ENCODE measurements at regions not wholly inside any gene's neighbourhood (a gene's known extent, or its start where the extent isn't known, plus 50 kb on each side); places are given as distances from the start of the nearest gene placed in this dataset.

- Histone ChIP-seq H3K27me3 (ENCODE audit: insufficient read depth, low read length) (peaks cover 8% of the 10 kb centered on the region; the same call in 1 of the 2 replicates), H3K9me3 (ENCODE audit: insufficient read depth, low read depth, low read length) (no peaks in the 10 kb centered on the region), H3K27ac (ENCODE audit: low read length) (no peak overlapping the region)
Observed at GRCh38 chr1:36597514-36597913, 114.8 kb upstream of the CSF3R start.

GRCh38 chr1:36595921-36596320 lies 113.2 kb upstream of the CSF3R start:
- Histone ChIP-seq H3K4me1 (ENCODE audit: insufficient read depth, low read length) (0 out of 2 replicates have a peak, but pooled peaks cover 2% of the 10 kb centered on the region), H3K27ac (ENCODE audit: low read length) (no peak overlapping the region), H3K27me3 (ENCODE audit: insufficient read depth, low read length) (peaks cover 8% of the 10 kb centered on the region; the same call in 1 of the 2 replicates), H3K4me3 (ENCODE audit: low read length) (no peak overlapping the region), H3K9me3 (ENCODE audit: insufficient read depth, low read depth, low read length) (no peaks in the 10 kb centered on the region), H3K9ac (ENCODE audit: low read depth, low read length) (no peak overlapping the region), H3K36me3 (ENCODE audit: insufficient read depth, low read depth, low read length) (no peaks in the 10 kb centered on the region)

More at GRCh38 chr1:36597514-36597913, 114.8 kb upstream of the CSF3R start:
- Histone ChIP-seq H3K36me3 (ENCODE audit: insufficient read depth, low read depth, low read length) (no peaks in the 10 kb centered on the region), H3K4me3 (ENCODE audit: low read length) (no peak overlapping the region), H3K9ac (ENCODE audit: low read depth, low read length) (no peak overlapping the region), H3K4me1 (ENCODE audit: insufficient read depth, low read length) (no peaks in the 10 kb centered on the region)

DNA sequence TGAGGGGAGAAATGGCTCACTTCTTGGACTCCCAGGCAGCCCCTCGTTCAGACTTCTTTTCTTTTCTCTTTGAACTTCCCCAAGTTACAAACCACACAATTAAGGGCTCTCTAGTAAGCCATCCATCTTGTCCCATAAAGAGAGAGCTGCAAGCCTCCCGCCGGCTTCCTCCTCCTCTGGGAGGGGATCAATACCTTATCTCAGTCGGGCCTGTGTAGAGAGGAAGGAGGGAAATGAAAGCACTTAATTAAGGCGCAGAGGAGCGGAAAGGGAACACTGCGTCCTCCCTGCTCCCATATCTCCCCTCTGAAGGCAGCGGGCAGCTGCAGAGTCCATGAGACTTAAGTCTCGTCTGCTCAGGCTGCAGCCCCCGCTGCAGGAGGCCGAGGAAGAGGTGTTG lies 112.6 kb upstream of the CSF3R start:
- Histone ChIP-seq H3K27me3 (ENCODE audit: insufficient read depth, low read length) (peaks cover 8% of the 10 kb centered on the region; the same call in 1 of the 2 replicates), H3K27ac (ENCODE audit: low read length) (no peak overlapping the region), H3K9me3 (ENCODE audit: insufficient read depth, low read depth, low read length) (no peaks in the 10 kb centered on the region), H3K9ac (ENCODE audit: low read depth, low read length) (no peak overlapping the region), H3K36me3 (ENCODE audit: insufficient read depth, low read depth, low read length) (no peaks in the 10 kb centered on the region), H3K4me3 (ENCODE audit: low read length) (no peak overlapping the region), H3K4me1 (ENCODE audit: insufficient read depth, low read length) (0 out of 2 replicates have a peak, but pooled peaks cover 3% of the 10 kb centered on the region)

GRCh38 chr1:36594023-36594422 lies 111.3 kb upstream of the CSF3R start:
- Histone ChIP-seq H3K27ac (ENCODE audit: low read length) (no peak overlapping the region), H3K4me3 (ENCODE audit: low read length) (no peak overlapping the region), H3K36me3 (ENCODE audit: insufficient read depth, low read depth, low read length) (no peaks in the 10 kb centered on the region), H3K4me1 (ENCODE audit: insufficient read depth, low read length) (0 out of 2 replicates have a peak, but pooled peaks cover 3% of the 10 kb centered on the region), H3K27me3 (ENCODE audit: insufficient read depth, low read length) (peaks cover 4% of the 10 kb centered on the region; the same call in 1 of the 2 replicates), H3K9me3 (ENCODE audit: insufficient read depth, low read depth, low read length) (no peaks in the 10 kb centered on the region), H3K9ac (ENCODE audit: low read depth, low read length) (no peak overlapping the region)

DNA sequence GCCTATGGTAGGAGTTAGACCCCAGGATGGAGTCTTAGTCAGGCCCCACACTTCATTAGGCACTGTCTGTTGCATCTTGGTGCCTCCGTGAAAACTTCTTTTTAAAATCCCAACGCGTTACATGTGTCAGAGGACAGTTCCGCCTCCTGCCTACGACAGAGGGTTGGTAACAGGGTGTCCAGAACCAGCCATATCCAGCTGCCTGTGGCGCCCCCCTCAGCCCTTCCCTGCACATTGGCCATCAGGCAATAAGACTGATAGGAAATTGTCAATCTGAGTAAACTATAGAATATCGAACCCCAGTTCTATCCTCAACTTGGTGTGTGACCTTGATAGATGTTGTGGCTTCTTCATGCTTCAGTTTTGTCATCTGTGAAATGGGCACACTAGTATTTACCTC lies 108.6 kb upstream of the CSF3R start:
- Histone ChIP-seq H3K9ac (ENCODE audit: low read depth, low read length) (0 out of 2 replicates have a peak overlapping the region, but pooled peaks have one; percentile 23), H3K9me3 (ENCODE audit: insufficient read depth, low read depth, low read length) (no peaks in the 10 kb centered on the region), H3K27ac (ENCODE audit: low read length) (no peak overlapping the region), H3K4me1 (ENCODE audit: insufficient read depth, low read length) (peaks cover 13% of the 10 kb centered on the region; the same call in 1 of the 2 replicates), H3K27me3 (ENCODE audit: insufficient read depth, low read length) (no peaks in the 10 kb centered on the region; the same call in 1 of the 2 replicates), H3K4me3 (ENCODE audit: low read length) (peak overlapping the region; percentile 50; the same call in 1 of the 2 replicates), H3K36me3 (ENCODE audit: insufficient read depth, low read depth, low read length) (no peaks in the 10 kb centered on the region)

DNA sequence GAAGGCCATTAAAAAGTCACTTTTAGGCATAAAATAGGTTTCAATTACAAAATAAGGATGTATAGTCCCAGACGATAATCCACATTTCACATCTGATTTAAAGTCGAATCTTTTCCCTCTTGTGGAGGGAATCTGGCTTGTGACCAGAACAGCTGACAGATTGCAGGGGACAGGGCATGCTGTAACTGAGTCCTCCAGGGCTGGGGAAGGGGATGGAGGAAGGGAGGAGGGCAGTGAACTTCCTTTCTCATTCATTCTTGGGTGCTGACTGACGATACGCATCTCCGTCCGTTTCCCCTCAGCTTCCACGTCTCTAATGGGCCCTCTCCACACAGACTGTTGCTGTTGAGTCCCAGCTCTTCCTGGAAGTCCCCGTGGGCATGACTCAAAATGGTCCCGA lies 108.1 kb upstream of the CSF3R start:
- peak overlapping the region; percentile 50; the same call in 1 of the 2 replicates for H3K4me3 ChIP-seq (ENCODE audit: low read length)
- H3K4me1 ChIP-seq (ENCODE audit: insufficient read depth, low read length), result peaks cover 16% of the 10 kb centered on the region; the same call in 1 of the 2 replicates
- H3K9me3 ChIP-seq (ENCODE audit: insufficient read depth, low read depth, low read length), result no peaks in the 10 kb centered on the region
- 0 out of 2 replicates have a peak overlapping the region, but pooled peaks have one; percentile 23 for H3K9ac ChIP-seq (ENCODE audit: low read depth, low read length)
- H3K27me3 ChIP-seq (ENCODE audit: insufficient read depth, low read length), result no peaks in the 10 kb centered on the region; the same call in 1 of the 2 replicates
- H3K36me3 ChIP-seq (ENCODE audit: insufficient read depth, low read depth, low read length), result no peaks in the 10 kb centered on the region
- H3K27ac ChIP-seq (ENCODE audit: low read length), result no peak overlapping the region

- H3K27ac ChIP-seq (ENCODE audit: low read length), result no peak overlapping the region
- peaks cover 18% of the 10 kb centered on the region; the same call in 1 of the 2 replicates for H3K4me1 ChIP-seq (ENCODE audit: insufficient read depth, low read length)
- no peak overlapping the region for H3K9ac ChIP-seq (ENCODE audit: low read depth, low read length)
- no peaks in the 10 kb centered on the region for H3K9me3 ChIP-seq (ENCODE audit: insufficient read depth, low read depth, low read length)
- no peaks in the 10 kb centered on the region for H3K36me3 ChIP-seq (ENCODE audit: insufficient read depth, low read depth, low read length)
- no peak overlapping the region for H3K4me3 ChIP-seq (ENCODE audit: low read length)
- H3K27me3 ChIP-seq (ENCODE audit: insufficient read depth, low read length), result no peaks in the 10 kb centered on the region; the same call in 1 of the 2 replicates
Observed at GRCh38 chr1:36590264-36590663, 107.6 kb upstream of the CSF3R start.

- H3K4me1 ChIP-seq (ENCODE audit: insufficient read depth, low read length), result peaks cover 23% of the 10 kb centered on the region; the same call in 1 of the 2 replicates
- no peak overlapping the region for H3K4me3 ChIP-seq (ENCODE audit: low read length)
- H3K27me3 ChIP-seq (ENCODE audit: insufficient read depth, low read length), result no peaks in the 10 kb centered on the region; the same call in 1 of the 2 replicates
- H3K36me3 ChIP-seq (ENCODE audit: insufficient read depth, low read depth, low read length), result no peaks in the 10 kb centered on the region
- no peak overlapping the region for H3K9ac ChIP-seq (ENCODE audit: low read depth, low read length)
- no peaks in the 10 kb centered on the region for H3K9me3 ChIP-seq (ENCODE audit: insufficient read depth, low read depth, low read length)
- H3K27ac ChIP-seq (ENCODE audit: low read length), result no peak overlapping the region
Observed at GRCh38 chr1:36588972-36589371, 106.3 kb upstream of the CSF3R start.

- Histone ChIP-seq H3K4me3 (ENCODE audit: low read length) (no peak overlapping the region; the same call in 1 of the 2 replicates), H3K9ac (ENCODE audit: low read depth, low read length) (no peak overlapping the region; the same call in 1 of the 2 replicates), H3K9me3 (ENCODE audit: insufficient read depth, low read depth, low read length) (no peaks in the 10 kb centered on the region), H3K36me3 (ENCODE audit: insufficient read depth, low read depth, low read length) (no peaks in the 10 kb centered on the region), H3K4me1 (ENCODE audit: insufficient read depth, low read length) (peaks cover 31% of the 10 kb centered on the region; the same call in 1 of the 2 replicates), H3K27me3 (ENCODE audit: insufficient read depth, low read length) (no peaks in the 10 kb centered on the region; the same call in 1 of the 2 replicates), H3K27ac (ENCODE audit: low read length) (no peak overlapping the region)
Observed at GRCh38 chr1:36585569-36586548, 103.1 kb upstream of the CSF3R start.

DNA sequence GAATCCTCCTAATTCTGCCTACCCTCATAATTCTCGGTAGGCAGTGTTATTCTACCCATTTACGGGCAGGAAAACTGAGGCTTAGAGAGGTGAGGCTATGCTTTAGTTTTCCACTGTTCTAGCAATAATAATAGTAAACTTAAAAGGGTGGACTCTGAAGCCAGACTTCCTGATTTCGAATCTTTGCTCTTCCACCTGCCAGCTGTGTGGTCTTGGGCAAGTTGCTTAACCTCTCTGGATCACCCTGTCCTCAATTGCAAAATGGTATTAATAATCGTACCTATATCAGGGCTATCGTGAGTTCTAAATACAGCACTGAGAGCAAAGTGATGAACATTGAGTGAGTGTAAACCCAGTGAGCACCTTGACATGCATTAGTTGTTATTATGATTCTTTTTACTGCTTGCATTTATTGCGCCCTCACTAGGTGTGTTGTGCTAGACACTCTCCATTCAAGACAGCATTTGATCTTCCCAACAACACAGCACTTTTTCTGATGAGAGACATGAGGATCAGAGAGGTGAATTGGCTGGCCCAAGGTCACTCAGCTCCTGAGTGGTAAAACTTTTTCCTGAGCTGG lies 102.3 kb upstream of the CSF3R start:
- peaks cover 37% of the 10 kb centered on the region; the same call in 1 of the 2 replicates for H3K4me1 ChIP-seq (ENCODE audit: insufficient read depth, low read length)
- no peaks in the 10 kb centered on the region for H3K36me3 ChIP-seq (ENCODE audit: insufficient read depth, low read depth, low read length)
- H3K27ac ChIP-seq (ENCODE audit: low read length), result no peak overlapping the region
- no peak overlapping the region for H3K9ac ChIP-seq (ENCODE audit: low read depth, low read length)
- H3K4me3 ChIP-seq (ENCODE audit: low read length), result no peak overlapping the region
- H3K27me3 ChIP-seq (ENCODE audit: insufficient read depth, low read length), result no peaks in the 10 kb centered on the region; the same call in 1 of the 2 replicates
- H3K9me3 ChIP-seq (ENCODE audit: insufficient read depth, low read depth, low read length), result no peaks in the 10 kb centered on the region

GRCh38 chr1:36583980-36584782 lies 101.5 kb upstream of the CSF3R start:
- Histone ChIP-seq H3K27ac (ENCODE audit: low read length) (no peak overlapping the region), H3K36me3 (ENCODE audit: insufficient read depth, low read depth, low read length) (no peaks in the 10 kb centered on the region), H3K9me3 (ENCODE audit: insufficient read depth, low read depth, low read length) (no peaks in the 10 kb centered on the region), H3K9ac (ENCODE audit: low read depth, low read length) (no peak overlapping the region), H3K27me3 (ENCODE audit: insufficient read depth, low read length) (no peaks in the 10 kb centered on the region; the same call in 1 of the 2 replicates), H3K4me1 (ENCODE audit: insufficient read depth, low read length) (peaks cover 37% of the 10 kb centered on the region; the same call in 1 of the 2 replicates), H3K4me3 (ENCODE audit: low read length) (no peak overlapping the region)
